ENCODE measurements at regions not wholly inside any gene's neighbourhood (a gene's known extent, or its start where the extent isn't known, plus 50 kb on each side); places are given as distances from the start of the nearest gene placed in this dataset.

DNA sequence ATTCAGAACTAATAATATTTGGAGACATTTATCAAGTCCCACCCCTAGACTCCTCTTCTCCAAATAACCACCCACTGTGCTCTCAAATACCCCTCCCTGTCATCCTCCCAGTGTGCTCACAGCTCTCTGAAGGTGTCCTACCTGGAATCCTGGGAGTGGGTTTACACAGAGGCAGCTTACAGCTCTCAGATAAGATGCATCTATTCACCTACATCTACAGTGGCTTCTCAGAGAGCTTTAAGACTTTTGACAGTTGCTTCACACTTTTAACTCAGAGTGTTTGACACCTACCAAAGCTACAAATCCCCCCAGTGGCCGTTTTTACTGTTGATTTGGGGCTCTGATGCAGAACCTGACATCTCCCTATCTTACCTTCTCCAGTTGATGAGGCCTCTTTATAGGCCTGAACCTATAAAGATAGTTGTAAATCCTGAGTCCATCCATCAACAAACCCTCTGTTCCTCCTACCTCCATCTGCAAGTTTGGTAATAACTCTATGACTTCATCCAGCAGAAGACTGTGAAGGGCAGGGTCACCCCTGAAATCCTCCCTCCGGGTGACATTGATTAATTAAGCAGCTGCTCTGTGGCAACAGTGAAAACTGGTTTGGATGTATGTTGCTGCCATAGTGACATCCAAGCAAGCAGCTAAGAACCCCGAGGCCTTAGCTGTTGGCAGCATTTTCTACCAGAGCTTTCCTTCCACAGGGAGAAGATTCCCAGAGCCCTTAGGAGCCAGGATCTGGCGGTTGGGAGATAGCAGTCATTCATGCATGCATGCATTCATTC, 226.1 kb upstream of the RREB1 start:
- TF ChIP-seq, protein P1, sequence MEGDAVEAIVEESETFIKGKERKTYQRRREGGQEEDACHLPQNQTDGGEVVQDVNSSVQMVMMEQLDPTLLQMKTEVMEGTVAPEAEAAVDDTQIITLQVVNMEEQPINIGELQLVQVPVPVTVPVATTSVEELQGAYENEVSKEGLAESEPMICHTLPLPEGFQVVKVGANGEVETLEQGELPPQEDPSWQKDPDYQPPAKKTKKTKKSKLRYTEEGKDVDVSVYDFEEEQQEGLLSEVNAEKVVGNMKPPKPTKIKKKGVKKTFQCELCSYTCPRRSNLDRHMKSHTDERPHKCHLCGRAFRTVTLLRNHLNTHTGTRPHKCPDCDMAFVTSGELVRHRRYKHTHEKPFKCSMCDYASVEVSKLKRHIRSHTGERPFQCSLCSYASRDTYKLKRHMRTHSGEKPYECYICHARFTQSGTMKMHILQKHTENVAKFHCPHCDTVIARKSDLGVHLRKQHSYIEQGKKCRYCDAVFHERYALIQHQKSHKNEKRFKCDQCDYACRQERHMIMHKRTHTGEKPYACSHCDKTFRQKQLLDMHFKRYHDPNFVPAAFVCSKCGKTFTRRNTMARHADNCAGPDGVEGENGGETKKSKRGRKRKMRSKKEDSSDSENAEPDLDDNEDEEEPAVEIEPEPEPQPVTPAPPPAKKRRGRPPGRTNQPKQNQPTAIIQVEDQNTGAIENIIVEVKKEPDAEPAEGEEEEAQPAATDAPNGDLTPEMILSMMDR (IDR thresholded peaks at IDR 0.05; ENCODE audit: unreplicated experiment) = no peak
- DNase-seq (ENCODE audit: low spot score, unreplicated experiment) = no peak
- Mint-ChIP-seq H3K27ac (no peak overlapping the region), H3K4me3 (ENCODE audit: low read depth) (no peak overlapping the region), H3K36me3 (ENCODE audit: insufficient read depth) (no peaks in the 10 kb centered on the region), H3K9me3 (ENCODE audit: low read depth) (no peaks in the 10 kb centered on the region), H3K4me1 (ENCODE audit: low read depth) (peaks cover 5% of the 10 kb centered on the region), H3K27me3 (peaks cover 11% of the 10 kb centered on the region)

GRCh38 chr6:6882592-6882991, 225.2 kb upstream of the RREB1 start:
- Mint-ChIP-seq H3K4me1 (ENCODE audit: low read depth) (peaks cover 5% of the 10 kb centered on the region), H3K27me3 (peaks cover 11% of the 10 kb centered on the region), H3K9me3 (ENCODE audit: low read depth) (no peaks in the 10 kb centered on the region), H3K4me3 (ENCODE audit: low read depth) (no peak overlapping the region), H3K27ac (no peak overlapping the region), H3K36me3 (ENCODE audit: insufficient read depth) (no peaks in the 10 kb centered on the region)
- DNase-seq (ENCODE audit: low spot score, unreplicated experiment) = no peak
- TF ChIP-seq, protein P1 (IDR thresholded peaks at IDR 0.05; ENCODE audit: unreplicated experiment) = no peak

- Mint-ChIP-seq H3K9me3 (ENCODE audit: low read depth) (no peaks in the 10 kb centered on the region), H3K4me3 (ENCODE audit: low read depth) (no peak overlapping the region), H3K4me1 (ENCODE audit: low read depth) (peaks cover 5% of the 10 kb centered on the region), H3K36me3 (ENCODE audit: insufficient read depth) (no peaks in the 10 kb centered on the region), H3K27me3 (peaks cover 11% of the 10 kb centered on the region), H3K27ac (no peak overlapping the region)
- DNase-seq (ENCODE audit: low spot score, unreplicated experiment) = no peak
- TF ChIP-seq, protein P1 (IDR thresholded peaks at IDR 0.05; ENCODE audit: unreplicated experiment) = no peak
Observed at GRCh38 chr6:6883011-6883410, 224.8 kb upstream of the RREB1 start.

DNA sequence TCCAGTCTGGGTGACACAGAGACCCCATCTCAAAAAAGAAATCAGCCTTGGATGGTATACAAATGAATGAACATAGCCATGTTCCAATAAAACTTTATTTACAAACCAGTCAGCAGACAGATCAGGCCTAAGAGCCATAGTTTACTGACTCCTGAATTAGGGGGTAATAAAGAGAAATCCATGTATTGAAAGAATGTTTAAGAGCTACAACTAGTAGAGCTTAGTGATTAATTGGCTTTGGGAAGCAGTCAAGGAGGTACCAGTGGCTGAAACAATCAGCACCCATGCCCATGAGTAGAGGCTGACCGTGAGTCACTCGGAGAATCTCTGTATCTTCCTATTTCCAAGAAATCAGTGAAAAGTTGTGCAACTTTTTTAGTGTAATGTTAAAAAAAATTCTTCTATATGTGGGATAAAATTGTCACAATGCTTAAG, 223.6 kb upstream of the RREB1 start:
- H3K27me3 Mint-ChIP-seq = peaks cover 11% of the 10 kb centered on the region
- TF ChIP-seq, protein P1 (IDR thresholded peaks at IDR 0.05; ENCODE audit: unreplicated experiment) = no peak
- H3K27ac Mint-ChIP-seq = no peak overlapping the region
- no peak for DNase-seq (ENCODE audit: low spot score, unreplicated experiment)
- no peak overlapping the region for H3K4me3 Mint-ChIP-seq (ENCODE audit: low read depth)
- no peaks in the 10 kb centered on the region for H3K36me3 Mint-ChIP-seq (ENCODE audit: insufficient read depth)
- peaks cover 5% of the 10 kb centered on the region for H3K4me1 Mint-ChIP-seq (ENCODE audit: low read depth)
- no peaks in the 10 kb centered on the region for H3K9me3 Mint-ChIP-seq (ENCODE audit: low read depth)

DNA sequence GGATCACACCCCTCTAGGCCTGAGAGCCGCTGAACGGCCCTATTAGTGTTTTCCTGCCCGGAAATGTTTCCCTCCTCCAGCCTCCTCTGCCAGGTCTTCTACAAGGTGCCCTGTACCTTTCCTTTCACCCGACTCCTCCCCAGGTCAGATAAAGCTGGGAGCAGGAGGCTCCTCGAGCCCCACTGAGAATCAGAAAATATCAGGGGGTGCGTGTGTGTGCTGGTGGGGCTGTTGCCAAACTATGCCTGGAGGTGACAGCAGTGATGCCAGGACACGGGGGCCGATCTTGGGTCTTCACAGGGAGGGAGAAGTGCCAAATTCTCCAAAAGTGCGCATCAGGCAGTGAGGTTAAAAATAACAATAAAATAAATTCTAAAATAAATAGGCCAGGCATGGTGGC, 222.8 kb upstream of the RREB1 start:
- no peak overlapping the region for H3K4me3 Mint-ChIP-seq (ENCODE audit: low read depth)
- H3K36me3 Mint-ChIP-seq (ENCODE audit: insufficient read depth) = no peaks in the 10 kb centered on the region
- H3K27ac Mint-ChIP-seq = no peak overlapping the region
- H3K4me1 Mint-ChIP-seq (ENCODE audit: low read depth) = peaks cover 5% of the 10 kb centered on the region
- H3K27me3 Mint-ChIP-seq = peaks cover 11% of the 10 kb centered on the region
- no peaks in the 10 kb centered on the region for H3K9me3 Mint-ChIP-seq (ENCODE audit: low read depth)
- TF ChIP-seq, protein P1 (IDR thresholded peaks at IDR 0.05; ENCODE audit: unreplicated experiment) = no peak
- DNase-seq (ENCODE audit: low spot score, unreplicated experiment) = no peak

All from progenitor cell of endocrine pancreas (in vitro differentiated cells).